Hematopoietic multipotent progenitor cell (in vitro differentiated cells): ENCODE measurements at regions not wholly inside any gene's neighbourhood (a gene's known extent, or its start where the extent isn't known, plus 50 kb on each side); places are given as distances from the start of the nearest gene placed in this dataset.
A peak's percentile ranks its signal among the peaks of the same experiment; 100 is the strongest.
"Not testable (repeated sequence)": the region's sequence is repeated elsewhere in the genome, so short reads cannot be mapped to it uniquely, and the experiment has no call there.

ENCODE experiments used
- DNase-seq, 3 donors: peaks; one replicate each; pipeline ENCODE4 v3.0.0-alpha.2; 2011 to 2015; ENCODE audit warnings: low read depth in 2 of 3, low spot score in 2 of 3

DNA sequence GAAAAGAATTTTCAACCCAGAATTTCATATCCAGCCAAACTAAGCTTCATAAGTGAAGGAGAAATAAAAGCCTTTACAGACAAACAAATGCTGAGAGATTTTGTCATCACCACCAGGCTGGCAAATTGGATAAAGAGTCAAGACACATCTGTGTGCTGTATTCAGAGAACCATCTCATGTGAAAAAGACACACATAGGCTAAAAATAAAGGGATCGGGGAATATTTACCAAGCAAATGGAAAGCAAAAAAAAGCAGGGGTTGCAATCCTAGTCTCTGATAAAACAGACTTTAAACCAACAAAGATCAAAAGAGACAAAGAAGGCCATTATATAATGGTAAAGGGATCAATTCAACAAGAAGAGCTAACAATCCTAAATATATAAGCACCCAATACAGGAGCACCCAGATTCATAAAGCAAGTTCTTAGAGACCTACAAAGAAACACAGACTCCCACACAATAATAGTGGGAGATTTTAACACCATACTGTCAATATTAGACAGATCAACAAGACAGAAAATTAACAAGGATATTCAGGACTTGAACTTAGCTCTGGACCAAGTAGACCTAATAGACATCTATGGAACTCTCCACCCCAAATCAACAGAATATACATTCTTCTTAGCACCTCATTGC, 55.9 kb upstream of the ACSM6 start:
- not testable (repeated sequence) for DNase-seq

DNA sequence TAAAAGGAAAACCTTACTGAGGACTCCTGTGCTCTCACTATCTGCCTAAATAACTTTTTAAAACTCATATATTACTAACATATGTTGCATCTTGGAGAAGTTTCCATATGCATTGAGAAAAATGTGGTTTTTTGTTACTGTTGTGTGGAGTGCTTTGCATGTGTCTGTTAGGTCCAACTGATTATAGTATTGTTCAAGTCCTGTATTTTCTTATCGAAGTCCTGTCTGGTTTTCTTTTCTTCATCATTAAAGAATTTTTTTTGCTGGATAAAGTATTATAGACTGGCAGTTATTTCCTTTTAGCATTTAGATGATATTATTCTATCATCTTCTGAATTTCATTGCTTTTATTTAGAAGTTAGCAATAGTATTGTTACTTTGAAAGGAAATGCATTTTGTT, 59.5 kb upstream of the ACSM6 start:
- no peak for DNase-seq

DNA sequence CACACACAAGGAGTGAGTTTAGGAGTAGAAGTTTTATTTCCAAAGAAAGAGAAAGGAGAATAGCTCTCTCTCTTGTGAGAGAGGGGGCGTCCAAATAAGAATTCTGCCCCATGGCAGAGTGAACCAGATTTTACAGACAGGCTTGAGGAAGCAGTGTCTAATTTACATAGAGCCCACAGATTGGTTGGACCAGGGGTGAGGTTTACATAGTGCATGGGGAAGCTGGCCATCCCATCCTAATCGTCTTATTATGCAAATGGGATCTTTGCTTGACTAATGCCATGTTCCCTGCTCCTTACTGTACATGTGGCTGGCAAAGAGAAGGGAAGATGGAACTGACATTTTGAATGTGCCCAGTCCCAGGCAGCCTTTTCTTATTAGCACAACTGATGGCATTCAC, 60.0 kb upstream of the ACSM6 start:
- DNase-seq, result no peak

DNA sequence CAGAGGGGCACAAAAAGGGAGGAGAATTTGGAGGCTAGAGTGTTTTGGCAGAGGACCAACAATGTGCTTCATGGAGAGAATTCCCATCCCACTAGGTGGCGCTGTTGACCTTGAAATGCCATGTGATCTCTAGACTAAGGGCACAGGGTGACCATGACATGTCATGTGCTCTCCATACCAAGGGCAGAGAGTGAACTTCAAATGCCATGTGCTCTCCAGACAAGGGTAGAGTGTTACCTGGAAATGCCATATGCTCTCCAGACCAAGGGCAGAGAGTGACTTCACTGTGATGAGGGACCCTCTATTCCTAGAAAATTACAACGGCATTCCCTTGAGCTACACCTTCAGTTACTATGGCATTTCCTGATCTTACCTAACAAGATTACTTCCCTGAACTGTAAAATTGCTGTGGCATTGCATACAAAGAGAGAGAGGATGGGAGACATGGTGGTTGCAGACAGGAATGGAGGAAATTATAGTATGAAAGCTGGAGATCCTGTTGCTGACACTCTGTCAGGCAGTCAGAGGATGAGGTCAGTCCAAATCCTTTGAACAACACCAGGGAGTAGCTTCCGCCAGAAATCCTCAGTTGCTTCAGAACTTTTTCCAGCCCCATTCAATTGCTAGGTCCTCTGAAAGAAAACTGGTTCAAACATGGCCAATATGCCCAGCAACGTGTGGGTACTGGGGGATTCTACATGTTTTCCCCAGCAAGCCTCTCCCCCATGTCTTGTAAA, 60.9 kb upstream of the ACSM6 start:
- peak; percentile 10 to 90 (median 72) for DNase-seq

- not testable (repeated sequence) for DNase-seq
These were observed 61.1 kb upstream of the CYP2C8 start for GRCh38 chr10:95130429-95130828.

DNA sequence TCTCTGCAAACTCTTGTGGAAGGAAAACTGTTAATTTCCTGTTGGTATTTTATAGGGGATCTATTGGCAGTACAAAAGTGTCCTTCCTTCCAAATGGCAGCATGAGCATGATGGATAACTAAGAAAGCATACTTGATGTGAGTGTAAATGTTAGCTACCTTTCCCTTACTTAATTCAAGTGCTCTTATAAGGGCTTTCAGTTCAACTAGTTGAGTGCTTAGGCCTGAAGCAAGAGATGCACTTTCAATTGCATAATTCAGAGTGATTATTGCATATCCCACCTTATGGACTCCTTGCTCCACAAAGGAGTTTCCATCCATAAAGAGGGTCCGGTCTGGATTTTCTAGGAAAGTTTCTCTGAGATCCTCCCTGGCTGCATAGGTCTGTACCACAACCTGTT, 56.3 kb upstream of the CYP2C8 start:
- DNase-seq, result no peak

DNA sequence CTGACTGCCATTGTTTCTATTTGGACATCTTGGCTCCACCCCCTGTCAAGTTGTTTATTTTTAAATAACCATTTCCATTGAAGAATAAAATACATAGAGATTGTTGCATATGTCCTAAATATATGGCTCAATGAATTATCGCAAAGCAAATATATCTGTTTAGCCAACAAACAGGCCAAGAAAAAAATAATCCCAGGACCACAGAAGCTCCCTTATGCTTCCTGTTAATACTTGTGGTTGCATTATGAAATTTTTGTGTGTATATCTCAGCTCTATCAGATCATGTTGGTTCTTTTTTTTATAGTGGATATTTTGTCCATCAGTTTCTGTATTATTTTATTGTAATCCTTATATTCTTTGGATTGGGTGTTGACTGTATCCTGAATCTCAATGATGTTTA, 53.4 kb upstream of the CYP2C8 start:
- peak in 2 of 3 donors; percentile 9 to 68 for DNase-seq

GRCh38 chr10:95121904-95122303, 52.6 kb upstream of the CYP2C8 start:
- no peak for DNase-seq
